ENCODE measurements at regions not wholly inside any gene's neighbourhood (a gene's known extent, or its start where the extent isn't known, plus 50 kb on each side); places are given as distances from the start of the nearest gene placed in this dataset.

- TF ChIP-seq, protein P1, sequence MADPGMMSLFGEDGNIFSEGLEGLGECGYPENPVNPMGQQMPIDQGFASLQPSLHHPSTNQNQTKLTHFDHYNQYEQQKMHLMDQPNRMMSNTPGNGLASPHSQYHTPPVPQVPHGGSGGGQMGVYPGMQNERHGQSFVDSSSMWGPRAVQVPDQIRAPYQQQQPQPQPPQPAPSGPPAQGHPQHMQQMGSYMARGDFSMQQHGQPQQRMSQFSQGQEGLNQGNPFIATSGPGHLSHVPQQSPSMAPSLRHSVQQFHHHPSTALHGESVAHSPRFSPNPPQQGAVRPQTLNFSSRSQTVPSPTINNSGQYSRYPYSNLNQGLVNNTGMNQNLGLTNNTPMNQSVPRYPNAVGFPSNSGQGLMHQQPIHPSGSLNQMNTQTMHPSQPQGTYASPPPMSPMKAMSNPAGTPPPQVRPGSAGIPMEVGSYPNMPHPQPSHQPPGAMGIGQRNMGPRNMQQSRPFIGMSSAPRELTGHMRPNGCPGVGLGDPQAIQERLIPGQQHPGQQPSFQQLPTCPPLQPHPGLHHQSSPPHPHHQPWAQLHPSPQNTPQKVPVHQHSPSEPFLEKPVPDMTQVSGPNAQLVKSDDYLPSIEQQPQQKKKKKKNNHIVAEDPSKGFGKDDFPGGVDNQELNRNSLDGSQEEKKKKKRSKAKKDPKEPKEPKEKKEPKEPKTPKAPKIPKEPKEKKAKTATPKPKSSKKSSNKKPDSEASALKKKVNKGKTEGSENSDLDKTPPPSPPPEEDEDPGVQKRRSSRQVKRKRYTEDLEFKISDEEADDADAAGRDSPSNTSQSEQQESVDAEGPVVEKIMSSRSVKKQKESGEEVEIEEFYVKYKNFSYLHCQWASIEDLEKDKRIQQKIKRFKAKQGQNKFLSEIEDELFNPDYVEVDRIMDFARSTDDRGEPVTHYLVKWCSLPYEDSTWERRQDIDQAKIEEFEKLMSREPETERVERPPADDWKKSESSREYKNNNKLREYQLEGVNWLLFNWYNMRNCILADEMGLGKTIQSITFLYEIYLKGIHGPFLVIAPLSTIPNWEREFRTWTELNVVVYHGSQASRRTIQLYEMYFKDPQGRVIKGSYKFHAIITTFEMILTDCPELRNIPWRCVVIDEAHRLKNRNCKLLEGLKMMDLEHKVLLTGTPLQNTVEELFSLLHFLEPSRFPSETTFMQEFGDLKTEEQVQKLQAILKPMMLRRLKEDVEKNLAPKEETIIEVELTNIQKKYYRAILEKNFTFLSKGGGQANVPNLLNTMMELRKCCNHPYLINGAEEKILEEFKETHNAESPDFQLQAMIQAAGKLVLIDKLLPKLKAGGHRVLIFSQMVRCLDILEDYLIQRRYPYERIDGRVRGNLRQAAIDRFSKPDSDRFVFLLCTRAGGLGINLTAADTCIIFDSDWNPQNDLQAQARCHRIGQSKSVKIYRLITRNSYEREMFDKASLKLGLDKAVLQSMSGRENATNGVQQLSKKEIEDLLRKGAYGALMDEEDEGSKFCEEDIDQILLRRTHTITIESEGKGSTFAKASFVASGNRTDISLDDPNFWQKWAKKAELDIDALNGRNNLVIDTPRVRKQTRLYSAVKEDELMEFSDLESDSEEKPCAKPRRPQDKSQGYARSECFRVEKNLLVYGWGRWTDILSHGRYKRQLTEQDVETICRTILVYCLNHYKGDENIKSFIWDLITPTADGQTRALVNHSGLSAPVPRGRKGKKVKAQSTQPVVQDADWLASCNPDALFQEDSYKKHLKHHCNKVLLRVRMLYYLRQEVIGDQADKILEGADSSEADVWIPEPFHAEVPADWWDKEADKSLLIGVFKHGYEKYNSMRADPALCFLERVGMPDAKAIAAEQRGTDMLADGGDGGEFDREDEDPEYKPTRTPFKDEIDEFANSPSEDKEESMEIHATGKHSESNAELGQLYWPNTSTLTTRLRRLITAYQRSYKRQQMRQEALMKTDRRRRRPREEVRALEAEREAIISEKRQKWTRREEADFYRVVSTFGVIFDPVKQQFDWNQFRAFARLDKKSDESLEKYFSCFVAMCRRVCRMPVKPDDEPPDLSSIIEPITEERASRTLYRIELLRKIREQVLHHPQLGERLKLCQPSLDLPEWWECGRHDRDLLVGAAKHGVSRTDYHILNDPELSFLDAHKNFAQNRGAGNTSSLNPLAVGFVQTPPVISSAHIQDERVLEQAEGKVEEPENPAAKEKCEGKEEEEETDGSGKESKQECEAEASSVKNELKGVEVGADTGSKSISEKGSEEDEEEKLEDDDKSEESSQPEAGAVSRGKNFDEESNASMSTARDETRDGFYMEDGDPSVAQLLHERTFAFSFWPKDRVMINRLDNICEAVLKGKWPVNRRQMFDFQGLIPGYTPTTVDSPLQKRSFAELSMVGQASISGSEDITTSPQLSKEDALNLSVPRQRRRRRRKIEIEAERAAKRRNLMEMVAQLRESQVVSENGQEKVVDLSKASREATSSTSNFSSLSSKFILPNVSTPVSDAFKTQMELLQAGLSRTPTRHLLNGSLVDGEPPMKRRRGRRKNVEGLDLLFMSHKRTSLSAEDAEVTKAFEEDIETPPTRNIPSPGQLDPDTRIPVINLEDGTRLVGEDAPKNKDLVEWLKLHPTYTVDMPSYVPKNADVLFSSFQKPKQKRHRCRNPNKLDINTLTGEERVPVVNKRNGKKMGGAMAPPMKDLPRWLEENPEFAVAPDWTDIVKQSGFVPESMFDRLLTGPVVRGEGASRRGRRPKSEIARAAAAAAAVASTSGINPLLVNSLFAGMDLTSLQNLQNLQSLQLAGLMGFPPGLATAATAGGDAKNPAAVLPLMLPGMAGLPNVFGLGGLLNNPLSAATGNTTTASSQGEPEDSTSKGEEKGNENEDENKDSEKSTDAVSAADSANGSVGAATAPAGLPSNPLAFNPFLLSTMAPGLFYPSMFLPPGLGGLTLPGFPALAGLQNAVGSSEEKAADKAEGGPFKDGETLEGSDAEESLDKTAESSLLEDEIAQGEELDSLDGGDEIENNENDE (IDR thresholded peaks at IDR 0.05; ENCODE audit: insufficient replicate concordance, low read length), result no peak
- TF ChIP-seq TAF1 (IDR thresholded peaks at IDR 0.05; ENCODE audit: low read depth, low read length) (no peak), TCF12 (IDR thresholded peaks at IDR 0.05; ENCODE audit: low read depth, low read length) (no peak), JUND (IDR thresholded peaks at IDR 0.05; ENCODE audit: low read length) (no peak), CREB1 (IDR thresholded peaks at IDR 0.05) (no peak), RAD21 (IDR thresholded peaks at IDR 0.05 in 1 of 2, conservative IDR thresholded peaks at IDR 0.05 in 1 of 2; ENCODE audit: low read depth in 2 of 2, low read length in 2 of 2) (no peak), EGR1 (IDR thresholded peaks at IDR 0.05; ENCODE audit: borderline replicate concordance, low read depth, low read length) (no peak)
These were observed 104.4 kb upstream of the CPLX2 start (continued) for GRCh38 chr5:175766963-175767362.
